ENCODE measurements at regions not wholly inside any gene's neighbourhood (a gene's known extent, or its start where the extent isn't known, plus 50 kb on each side); places are given as distances from the start of the nearest gene placed in this dataset.

- TF ChIP-seq EZH2phosphoT487 (IDR thresholded peaks at IDR 0.05; ENCODE audit: unreplicated experiment) = no peak
- TF ChIP-seq ZNF331 (CRISPR knock-in tag; IDR thresholded peaks at IDR 0.05; ENCODE audit: low read depth) = no peak
- no peak for TF ChIP-seq CTCF (conservative IDR thresholded peaks at IDR 0.05; ENCODE audit: low read depth in 2 of 2)
- no peak for TF ChIP-seq EZH2 (IDR thresholded peaks at IDR 0.05; ENCODE audit: low read depth, unreplicated experiment)
- TF ChIP-seq CREB1 (CRISPR knock-in tag; IDR thresholded peaks at IDR 0.05; ENCODE audit: low read depth) = no peak
- TF ChIP-seq POLR2AphosphoS5 (IDR thresholded peaks at IDR 0.05; ENCODE audit: low read depth) = no peak
These were observed 577.5 kb upstream of the CBLB start for GRCh38 chr3:106446271-106446670.

Measured in GM23338 (cell line).